ENCODE measurements at regions not wholly inside any gene's neighbourhood (a gene's known extent, or its start where the extent isn't known, plus 50 kb on each side); places are given as distances from the start of the nearest gene placed in this dataset.

DNA sequence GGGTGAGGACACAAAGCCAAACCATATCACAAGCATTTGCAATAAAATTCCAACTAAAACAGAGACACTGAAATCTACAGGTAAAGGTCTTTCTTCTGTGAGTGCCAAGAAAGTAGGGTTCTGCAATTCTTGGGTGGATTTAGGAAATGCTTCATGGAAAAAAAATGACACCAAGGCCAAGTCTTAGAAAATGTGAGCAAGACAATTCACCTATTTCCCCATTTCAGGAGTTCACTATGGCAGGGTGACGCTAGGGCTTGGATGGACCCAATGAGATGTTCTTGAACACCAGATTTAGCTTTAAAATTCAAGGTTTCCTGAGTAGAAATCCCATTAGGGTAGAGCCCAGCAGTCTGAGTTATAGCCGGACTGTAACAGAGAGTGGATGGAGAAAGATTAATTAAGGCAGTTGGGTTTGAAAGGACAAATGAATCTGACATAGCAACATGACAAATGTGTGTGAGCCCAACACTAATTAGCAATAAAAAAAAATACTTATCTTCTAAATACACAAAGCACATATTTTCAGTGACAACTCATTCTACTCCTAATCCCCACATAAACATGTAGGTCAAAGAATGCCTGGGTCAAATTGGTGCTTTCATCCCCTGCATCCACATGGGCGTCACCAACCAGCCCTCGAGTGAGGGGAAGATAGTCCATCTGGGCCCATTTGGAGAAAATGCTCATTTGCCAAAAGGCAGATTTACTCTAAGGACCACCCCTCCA lies 180.4 kb upstream of the JARID2 start:
- no peak for ATAC-seq (ENCODE audit: insufficient read depth, low FRiP score)

DNA sequence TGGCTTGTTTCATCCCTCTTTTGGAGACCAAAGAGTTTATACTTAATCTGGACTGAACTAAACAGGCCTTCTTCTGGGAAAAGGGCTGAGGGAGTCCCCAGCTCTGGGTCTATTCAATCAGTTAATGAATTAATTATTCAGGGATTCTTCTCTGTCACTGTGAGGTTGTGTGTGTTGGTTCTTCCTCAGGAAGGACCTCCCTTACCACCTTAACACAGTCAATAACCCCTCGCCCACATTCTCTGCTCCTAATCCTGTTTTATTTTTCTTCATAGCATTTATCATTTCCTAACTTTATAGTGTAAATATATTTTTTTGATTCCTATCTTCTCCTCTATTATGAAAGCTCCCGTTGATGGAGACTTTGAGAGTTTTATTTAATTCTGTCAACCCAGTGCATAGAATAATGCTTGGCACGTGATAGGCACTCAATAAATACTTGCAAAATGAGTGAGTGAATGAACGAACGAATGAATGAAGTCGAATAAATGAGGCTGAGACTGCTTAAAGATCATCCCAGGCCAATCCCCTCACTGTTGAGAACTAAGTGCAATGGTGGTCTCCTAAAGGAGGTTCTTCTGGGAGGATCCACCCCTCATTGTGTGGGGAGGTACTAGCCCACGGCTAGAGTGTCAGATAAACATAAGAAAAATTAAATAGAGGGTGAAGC lies 179.6 kb upstream of the JARID2 start:
- 71 to 73% methylated on average over 7 of the region's 7 CpGs for WGBS, 2 donors
- Histone ChIP-seq H3K9me3 (ENCODE audit: control insufficient read depth in 4 of 4, insufficient read depth in 3 of 4, low read length in 3 of 4) (peaks cover 0 to 3% (median 0%) of the 10 kb centered on the region in 4 donors), H3K9ac (ENCODE audit: insufficient read depth in 1 of 2, low read length in 2 of 2) (no peak overlapping the region), H3K27ac (ENCODE audit: low read depth in 1 of 2, low read length in 1 of 2) (no peak overlapping the region), H3K4me1 (ENCODE audit: control insufficient read depth in 5 of 5, insufficient read depth in 5 of 5, low read length in 5 of 5) (peaks cover 0 to 24% (median 7%) of the 10 kb centered on the region in 5 donors), H3K4me3 (no peak overlapping the region), H3K27me3 (ENCODE audit: control insufficient read depth in 3 of 3, insufficient read depth in 3 of 3, low read length in 2 of 3) (no peaks in the 10 kb centered on the region), H3K36me3 (ENCODE audit: control insufficient read depth in 4 of 4, insufficient read depth in 4 of 4, low read length in 4 of 4) (no peaks in the 10 kb centered on the region)
- DNase-seq (no peak), ATAC-seq (ENCODE audit: insufficient read depth, low FRiP score) (no peak)
- TF ChIP-seq, protein P1, sequence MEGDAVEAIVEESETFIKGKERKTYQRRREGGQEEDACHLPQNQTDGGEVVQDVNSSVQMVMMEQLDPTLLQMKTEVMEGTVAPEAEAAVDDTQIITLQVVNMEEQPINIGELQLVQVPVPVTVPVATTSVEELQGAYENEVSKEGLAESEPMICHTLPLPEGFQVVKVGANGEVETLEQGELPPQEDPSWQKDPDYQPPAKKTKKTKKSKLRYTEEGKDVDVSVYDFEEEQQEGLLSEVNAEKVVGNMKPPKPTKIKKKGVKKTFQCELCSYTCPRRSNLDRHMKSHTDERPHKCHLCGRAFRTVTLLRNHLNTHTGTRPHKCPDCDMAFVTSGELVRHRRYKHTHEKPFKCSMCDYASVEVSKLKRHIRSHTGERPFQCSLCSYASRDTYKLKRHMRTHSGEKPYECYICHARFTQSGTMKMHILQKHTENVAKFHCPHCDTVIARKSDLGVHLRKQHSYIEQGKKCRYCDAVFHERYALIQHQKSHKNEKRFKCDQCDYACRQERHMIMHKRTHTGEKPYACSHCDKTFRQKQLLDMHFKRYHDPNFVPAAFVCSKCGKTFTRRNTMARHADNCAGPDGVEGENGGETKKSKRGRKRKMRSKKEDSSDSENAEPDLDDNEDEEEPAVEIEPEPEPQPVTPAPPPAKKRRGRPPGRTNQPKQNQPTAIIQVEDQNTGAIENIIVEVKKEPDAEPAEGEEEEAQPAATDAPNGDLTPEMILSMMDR (IDR thresholded peaks at IDR 0.05; ENCODE audit: control extremely low read depth, extremely low read depth): no peak

More for the DNA sequence above, 180.4 kb upstream of the JARID2 start:
- peak; percentile 93 to 99 (median 99) for DNase-seq
- H3K4me1 ChIP-seq (ENCODE audit: control insufficient read depth in 5 of 5, insufficient read depth in 5 of 5, low read length in 5 of 5): peaks cover 0 to 24% (median 7%) of the 10 kb centered on the region in 5 donors
- H3K36me3 ChIP-seq (ENCODE audit: control insufficient read depth in 4 of 4, insufficient read depth in 4 of 4, low read length in 4 of 4): no peaks in the 10 kb centered on the region
- no peak overlapping the region for H3K4me3 ChIP-seq
- H3K27me3 ChIP-seq (ENCODE audit: control insufficient read depth in 3 of 3, insufficient read depth in 3 of 3, low read length in 2 of 3): no peaks in the 10 kb centered on the region
- WGBS, 2 donors: 83 to 87% methylated on average over 4 of the region's 4 CpGs
- no peak overlapping the region for H3K9ac ChIP-seq (ENCODE audit: insufficient read depth in 1 of 2, low read length in 2 of 2)
- H3K9me3 ChIP-seq (ENCODE audit: control insufficient read depth in 4 of 4, insufficient read depth in 3 of 4, low read length in 3 of 4): peaks cover 0 to 3% (median 0%) of the 10 kb centered on the region in 4 donors
- TF ChIP-seq, protein P1 (IDR thresholded peaks at IDR 0.05; ENCODE audit: control extremely low read depth, extremely low read depth): no peak
- H3K27ac ChIP-seq (ENCODE audit: low read depth in 1 of 2, low read length in 1 of 2): no peak overlapping the region

DNA sequence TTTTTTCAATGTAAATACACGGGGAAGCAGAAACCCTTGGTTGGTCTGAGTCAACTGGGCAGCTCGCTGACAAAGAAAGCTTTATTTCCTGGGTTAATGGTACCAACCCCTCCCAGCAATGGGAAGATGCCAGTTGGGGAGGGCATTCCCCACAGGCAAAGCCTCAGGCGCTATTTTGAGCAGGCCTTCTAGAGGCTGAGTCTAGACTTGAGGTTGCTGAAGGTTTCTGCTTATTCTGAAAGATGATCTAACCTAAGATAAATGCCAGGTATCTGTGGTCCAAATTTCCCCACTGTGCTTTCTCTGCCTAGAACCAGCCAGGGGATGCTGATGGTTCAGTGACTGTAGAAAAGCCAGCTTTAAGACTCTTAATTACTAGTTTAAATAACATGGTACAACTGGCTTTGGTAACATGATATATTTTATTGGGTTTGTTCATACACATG lies 172.5 kb upstream of the JARID2 start:
- Histone ChIP-seq H3K9ac (ENCODE audit: insufficient read depth in 1 of 2, low read length in 2 of 2) (no peak overlapping the region), H3K4me1 (ENCODE audit: control insufficient read depth in 5 of 5, insufficient read depth in 5 of 5, low read length in 5 of 5) (peaks cover 0 to 5% (median 0%) of the 10 kb centered on the region in 5 donors), H3K9me3 (ENCODE audit: control insufficient read depth in 4 of 4, insufficient read depth in 3 of 4, low read length in 3 of 4) (no peaks in the 10 kb centered on the region), H3K27me3 (ENCODE audit: control insufficient read depth in 3 of 3, insufficient read depth in 3 of 3, low read length in 2 of 3) (no peaks in the 10 kb centered on the region), H3K36me3 (ENCODE audit: control insufficient read depth in 4 of 4, insufficient read depth in 4 of 4, low read length in 4 of 4) (no peaks in the 10 kb centered on the region), H3K27ac (ENCODE audit: low read depth in 1 of 2, low read length in 1 of 2) (no peak overlapping the region), H3K4me3 (no peak overlapping the region)
- ATAC-seq (ENCODE audit: insufficient read depth, low FRiP score): no peak
- no peak for DNase-seq
- TF ChIP-seq, protein P1 (IDR thresholded peaks at IDR 0.05; ENCODE audit: control extremely low read depth, extremely low read depth): no peak
- WGBS, 2 donors: 76 to 89% methylated on average over 3 of the region's 3 CpGs
